ENCODE measurements at regions not wholly inside any gene's neighbourhood (a gene's known extent, or its start where the extent isn't known, plus 50 kb on each side); places are given as distances from the start of the nearest gene placed in this dataset.

DNA sequence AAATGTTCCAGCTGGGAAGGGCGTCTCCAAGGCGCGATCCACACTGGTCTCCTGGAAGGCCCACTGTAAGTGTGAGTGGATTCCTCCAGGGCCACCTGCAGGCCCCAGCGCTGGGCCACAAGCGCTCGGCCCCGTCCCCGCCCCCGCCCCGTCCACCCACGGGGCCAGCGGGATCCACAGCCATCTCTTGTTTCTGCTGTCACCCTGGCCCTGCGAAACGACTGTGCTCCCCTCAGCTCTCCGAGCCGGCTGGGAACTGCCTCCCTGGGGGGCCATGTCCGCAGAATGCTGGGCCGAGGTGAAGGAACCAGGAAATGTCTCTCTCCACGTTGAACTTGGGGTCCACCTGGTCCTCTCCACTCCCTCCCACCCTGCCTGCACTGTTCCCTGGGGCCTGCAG lies 1955.2 kb downstream of the TP53TG3F start:
- peaks cover 42% of the 10 kb centered on the region for H3K9me3 ChIP-seq (ENCODE audit: control insufficient read depth, low read depth, low read length)
- no peak overlapping the region for H2BK15ac ChIP-seq (ENCODE audit: low read depth, low read length)
- H3K56ac ChIP-seq (ENCODE audit: insufficient read length, low read depth, low read length), result no peak overlapping the region
- no peak overlapping the region for H2BK12ac ChIP-seq (ENCODE audit: insufficient read length, low read depth, low read length)
- H3K14ac ChIP-seq (ENCODE audit: insufficient read depth, low read length), result no peak overlapping the region
- Mint-ChIP-seq H3K9me3 (peaks cover 93 to 94% of the 10 kb centered on the region in 2 experiments), H3K27ac (no peak overlapping the region), H3K4me1 (no peaks in the 10 kb centered on the region), H3K27me3 (ENCODE audit: low read depth) (no peaks in the 10 kb centered on the region), H3K36me3 (ENCODE audit: insufficient read depth in 1 of 3, low read depth in 3 of 3) (peaks cover 0 to 24% (median 13%) of the 10 kb centered on the region in 3 experiments; a peak in 6 of 7 replicates), H3K4me3 (no peak overlapping the region)
- H3K79me2 ChIP-seq (ENCODE audit: insufficient read depth, low read length), result no peaks in the 10 kb centered on the region
- no peaks in the 10 kb centered on the region for H3K4me1 ChIP-seq (ENCODE audit: insufficient read depth, low read length)
- H3K23me2 ChIP-seq (ENCODE audit: insufficient read length, low read depth, low read length, poor library complexity, severe bottlenecking), result no peaks in the 10 kb centered on the region
- H3K18ac ChIP-seq (ENCODE audit: insufficient read length, low read depth, low read length), result no peak overlapping the region
- no peak overlapping the region for H3K27ac ChIP-seq (ENCODE audit: insufficient read length, low read depth, low read length)
- H3K23ac ChIP-seq (ENCODE audit: insufficient read length, low read depth, low read length), result no peak overlapping the region
- WGBS (ENCODE audit: extremely low coverage, insufficient read length, low lambda C conversion rate), result no CpG with 5 or more reads among the region's 19 CpGs
- H2BK5ac ChIP-seq (ENCODE audit: insufficient read length, low read length), result no peak overlapping the region
- no peak overlapping the region for H2AK5ac ChIP-seq (ENCODE audit: insufficient read length, low read length)
- no peaks in the 10 kb centered on the region for H3K79me1 ChIP-seq (ENCODE audit: insufficient read depth, low read depth, low read length, poor library complexity, severe bottlenecking)
- TF ChIP-seq, protein P1, sequence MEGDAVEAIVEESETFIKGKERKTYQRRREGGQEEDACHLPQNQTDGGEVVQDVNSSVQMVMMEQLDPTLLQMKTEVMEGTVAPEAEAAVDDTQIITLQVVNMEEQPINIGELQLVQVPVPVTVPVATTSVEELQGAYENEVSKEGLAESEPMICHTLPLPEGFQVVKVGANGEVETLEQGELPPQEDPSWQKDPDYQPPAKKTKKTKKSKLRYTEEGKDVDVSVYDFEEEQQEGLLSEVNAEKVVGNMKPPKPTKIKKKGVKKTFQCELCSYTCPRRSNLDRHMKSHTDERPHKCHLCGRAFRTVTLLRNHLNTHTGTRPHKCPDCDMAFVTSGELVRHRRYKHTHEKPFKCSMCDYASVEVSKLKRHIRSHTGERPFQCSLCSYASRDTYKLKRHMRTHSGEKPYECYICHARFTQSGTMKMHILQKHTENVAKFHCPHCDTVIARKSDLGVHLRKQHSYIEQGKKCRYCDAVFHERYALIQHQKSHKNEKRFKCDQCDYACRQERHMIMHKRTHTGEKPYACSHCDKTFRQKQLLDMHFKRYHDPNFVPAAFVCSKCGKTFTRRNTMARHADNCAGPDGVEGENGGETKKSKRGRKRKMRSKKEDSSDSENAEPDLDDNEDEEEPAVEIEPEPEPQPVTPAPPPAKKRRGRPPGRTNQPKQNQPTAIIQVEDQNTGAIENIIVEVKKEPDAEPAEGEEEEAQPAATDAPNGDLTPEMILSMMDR (conservative IDR thresholded peaks at IDR 0.05), result no peak
- no peak for DNase-seq
- H2BK120ac ChIP-seq (ENCODE audit: low read depth, low read length, poor library complexity, severe bottlenecking), result no peak overlapping the region
- no peaks in the 10 kb centered on the region for H3K27me3 ChIP-seq (ENCODE audit: insufficient read depth, low read length)
- H3T11ph ChIP-seq (ENCODE audit: low read length), result no peak overlapping the region
- H4K5ac ChIP-seq (ENCODE audit: insufficient read length, low read depth, low read length), result no peak overlapping the region
- no peak overlapping the region for H3K4me2 ChIP-seq (ENCODE audit: insufficient read depth, insufficient read length, low read length)
- no peaks in the 10 kb centered on the region for H4K20me1 ChIP-seq (ENCODE audit: control insufficient read depth, insufficient read depth, insufficient read length)
- no peak overlapping the region for H3K4ac ChIP-seq (ENCODE audit: low read depth, low read length)
- no peak overlapping the region for H2BK20ac ChIP-seq (ENCODE audit: low read depth, low read length, poor library complexity, severe bottlenecking)
- no peak overlapping the region for H4K91ac ChIP-seq (ENCODE audit: insufficient read length, low read depth, low read length)
- no peak overlapping the region for H2AFZ ChIP-seq (ENCODE audit: low read length)
- H3K9ac ChIP-seq (ENCODE audit: extremely low read depth, insufficient read length, low read length), result no peak overlapping the region
- H4K8ac ChIP-seq (replicated peaks; ENCODE audit: insufficient read length, low read depth, low read length), result no peak overlapping the region

All from H9 (cell line).